GM12878 (cell line): ENCODE measurements at regions not wholly inside any gene's neighbourhood (a gene's known extent, or its start where the extent isn't known, plus 50 kb on each side); places are given as distances from the start of the nearest gene placed in this dataset.

Source experiments
- ATAC-seq: fragments of 200-7000 bp; cut with Tn5 transposase; 3 replicates; pipeline ENCODE4 v1.9.1; 2020; ENCODE audit warnings: mild to moderate bottlenecking, moderate library complexity
- BruUV-seq: library from RNA; stranded (reverse); fragments of 400-500 nt; replicated peaks from 2 replicates; lab custom pipeline; 2021; lab: Mats Ljungman, UMichigan
- CTCF ChIA-PET: fragments of 300-600 bp; sonication (Branson Sonifier 250); formaldehyde crosslinking; extraction: SDS; loops from one replicate; lab custom pipeline; 2021; ENCODE audit warnings: inconsistent platforms; lab: Yijun Ruan, JAX
- POLR2A ChIA-PET: fragments of 350-600 bp; formaldehyde crosslinking; extraction: SDS; loops from one replicate; lab custom pipeline; 2021; ENCODE audit warnings: inconsistent platforms; lab: Charles Lee
- RAD21 ChIA-PET: fragments of 300-600 bp; sonication (Branson Sonifier 250); formaldehyde crosslinking; loops from one replicate; lab custom pipeline; 2023; ENCODE audit warnings: antibody characterized with exemption; ENCODE audit not compliant: unreplicated experiment; lab: Charles Lee
- SMC1A ChIA-PET: fragments of 300-600 bp; sonication (Branson Sonifier 250); formaldehyde crosslinking; loops from one replicate; lab custom pipeline; 2023; ENCODE audit not compliant: unreplicated experiment, uncharacterized antibody; lab: Charles Lee
- DNase-seq: peaks from one replicate; pipeline ENCODE4 v3.0.0-alpha.2; 2011; ENCODE audit warnings: low read depth, low spot score
- FAIRE-seq: peaks from 3 replicates; lab custom pipeline; 2011; peaks lifted over from hg19 to GRCh38; lab: Jason Lieb, UNC
- H2AFZ ChIP-seq: 2 replicates; pipeline ENCODE4 v1.6.0; 2011; ENCODE audit warnings: low read depth, low read length, control low read depth; ENCODE audit not compliant: control insufficient read depth
- H3K27ac ChIP-seq: 2 replicates; pipeline ENCODE4 v1.5.1; 2011; ENCODE audit warnings: control low read depth; ENCODE audit not compliant: control insufficient read depth, insufficient read depth
- H3K27me3 ChIP-seq, 2 experiments: replicated peaks in 1 of 2; 2 replicates each; pipeline versions ENCODE4 v1.6.0 to v1.6.1; 2011; ENCODE audit warnings: low read length in 1 of 2; ENCODE audit not compliant: control insufficient read depth in 2 of 2, insufficient read depth in 2 of 2
- H3K36me3 ChIP-seq, 2 experiments: 2 replicates each; pipeline ENCODE4 v1.5.1; 2011; ENCODE audit warnings: low read length in 1 of 2; ENCODE audit not compliant: control insufficient read depth in 2 of 2, insufficient read depth in 2 of 2
- H3K4me1 ChIP-seq: 2 replicates; pipeline ENCODE4 v1.6.1; 2011; ENCODE audit warnings: mild to moderate bottlenecking, low read length, moderate library complexity, mixed read lengths; ENCODE audit not compliant: control insufficient read depth, insufficient read depth
- H3K4me2 ChIP-seq: 2 replicates; pipeline ENCODE4 v1.6.0; 2011; ENCODE audit warnings: control low read depth; ENCODE audit not compliant: control insufficient read depth, insufficient read depth
- H3K4me3 ChIP-seq: fragments of 200-600 bp; sonication (generic); 2 replicates; pipeline ENCODE4 v1.5.1; 2016
- H3K79me2 ChIP-seq: 2 replicates; pipeline ENCODE4 v1.6.0; 2011; ENCODE audit warnings: low read length; ENCODE audit not compliant: control insufficient read depth, insufficient read depth
- H3K9ac ChIP-seq: 2 replicates; pipeline ENCODE4 v1.8.0; 2011; ENCODE audit warnings: low read length, control low read depth, mixed read lengths; ENCODE audit not compliant: control insufficient read depth, insufficient read depth
- H3K9me3 ChIP-seq: replicated peaks from 3 replicates; pipeline ENCODE4 v1.5.1; 2011; ENCODE audit warnings: mild to moderate bottlenecking, low read length; ENCODE audit not compliant: control insufficient read depth, insufficient read depth
- H4K20me1 ChIP-seq: 2 replicates; pipeline ENCODE4 v1.6.0; 2011; ENCODE audit not compliant: control insufficient read depth, insufficient read depth
- CBX5 ChIP-seq: sonication (generic); IDR thresholded peaks from 2 replicates; pipeline ENCODE4 v1.6.1; 2016; ENCODE audit warnings: low read depth, moderate library complexity, mild to moderate bottlenecking, inconsistent platforms
- CHD2 ChIP-seq: IDR thresholded peaks from 2 replicates; pipeline ENCODE4 v1.6.1; 2011; ENCODE audit warnings: low read depth, low read length, improper control_type of control experiment, borderline replicate concordance
- FOXM1 ChIP-seq: IDR thresholded peaks from 2 replicates; pipeline ENCODE4 v1.6.1; 2012; ENCODE audit warnings: low read depth, mild to moderate bottlenecking, inconsistent platforms, low read length, moderate library complexity
- GATAD2B ChIP-seq: fragments of 450-650 bp; conservative IDR thresholded peaks from 2 replicates; pipeline ENCODE4 v1.6.1; 2017; ENCODE audit warnings: low read depth, mild to moderate bottlenecking, moderate library complexity
- PML ChIP-seq: IDR thresholded peaks from 2 replicates; pipeline ENCODE4 v1.6.1; 2012; ENCODE audit warnings: low read length, inconsistent platforms
- TBL1XR1 ChIP-seq: IDR thresholded peaks from 2 replicates; pipeline ENCODE4 v1.6.1; 2012; ENCODE audit warnings: low read depth, low read length, improper control_type of control experiment
- TCF7 ChIP-seq: IDR thresholded peaks from 2 replicates; pipeline ENCODE4 v1.6.1; 2014; ENCODE audit warnings: antibody characterized with exemption, borderline replicate concordance
- ZBED1 ChIP-seq: IDR thresholded peaks from 2 replicates; pipeline ENCODE4 v1.6.1; 2016; ENCODE audit warnings: borderline replicate concordance
- WGBS: methylation state at CpG from one replicate; pipeline ENCODE4 v1.1.6; 2016; ENCODE audit warnings: low lambda C conversion rate; ENCODE audit not compliant: insufficient replicate concordance, insufficient coverage; ENCODE audit errors: missing lambda C conversion rate; 5-methylcytosine and 5-hydroxymethylcytosine counted together
- in situ Hi-C: fragments of 300-500 bp; cut with MboI; formaldehyde crosslinking; loops from 9 replicates; pipeline ENCODE4 v1.14.3; 2018; ENCODE audit warnings: mixed read lengths
- intact Hi-C: fragments of 100-400 bp; cut with micrococcal nuclease; formaldehyde crosslinking; loops from one replicate; pipeline ENCODE4 v1.14.2; 2022; ENCODE audit not compliant: unreplicated experiment
- TF ChIP-seq, protein P1 (sequence below): fragments of 450-650 bp; IDR thresholded peaks from 2 replicates; pipeline ENCODE4 v1.6.1; 2017; ENCODE audit warnings: mild to moderate bottlenecking, low read depth, inconsistent platforms; ENCODE audit not compliant: poor library complexity, severe bottlenecking
- TF ChIP-seq, protein P2 (sequence below): IDR thresholded peaks from 2 replicates; pipeline ENCODE4 v1.6.1; 2012; ENCODE audit warnings: improper control_type of control experiment, low read depth, low read length; ENCODE audit not compliant: insufficient replicate concordance
- TF ChIP-seq, protein P3 (sequence below): IDR thresholded peaks from 2 replicates; pipeline ENCODE4 v1.6.1; 2012; ENCODE audit warnings: low read length, inconsistent platforms

DNA sequence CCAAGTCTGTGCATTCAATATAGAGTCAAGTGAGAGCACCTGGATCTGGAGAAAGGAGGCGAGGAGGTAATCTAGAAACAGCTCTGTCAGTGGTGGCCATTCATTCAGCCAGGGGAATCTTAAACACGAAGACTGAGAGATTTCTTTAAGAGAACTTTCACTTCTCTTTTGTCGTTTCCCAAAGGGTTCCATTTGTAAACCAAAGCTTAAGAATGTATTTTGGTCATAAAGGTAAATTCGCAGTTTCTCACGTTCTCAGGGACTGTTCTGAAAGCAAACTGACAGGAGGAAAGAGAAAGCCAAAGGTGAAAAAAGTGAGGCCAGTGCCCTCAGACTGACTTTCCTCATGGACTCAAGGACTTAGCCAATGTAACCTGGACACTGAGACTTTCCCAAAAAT lies 513.5 kb downstream of the CMPK2 start:
- CTCF ChIA-PET = interaction anchor here (1.8 to 2.5 kb wide), 3 partner anchors 10 to 420 kb away, joined by 5 to 16 read pairs (median 5); no protein-coding TSS in a partner anchor
- peak; percentile 94 for DNase-seq
- TF ChIP-seq TBL1XR1 = peak; percentile 88
- TF ChIP-seq GATAD2B = peak; percentile 85
- TF ChIP-seq PML = peak; percentile 33; the same call in 1 of the 2 replicates
- peak; percentile 60; the same call in 1 of the 2 replicates for TF ChIP-seq ZBED1
- TF ChIP-seq TCF7 = peak; percentile 44; the same call in 1 of the 2 replicates
- TF ChIP-seq, protein P1, sequence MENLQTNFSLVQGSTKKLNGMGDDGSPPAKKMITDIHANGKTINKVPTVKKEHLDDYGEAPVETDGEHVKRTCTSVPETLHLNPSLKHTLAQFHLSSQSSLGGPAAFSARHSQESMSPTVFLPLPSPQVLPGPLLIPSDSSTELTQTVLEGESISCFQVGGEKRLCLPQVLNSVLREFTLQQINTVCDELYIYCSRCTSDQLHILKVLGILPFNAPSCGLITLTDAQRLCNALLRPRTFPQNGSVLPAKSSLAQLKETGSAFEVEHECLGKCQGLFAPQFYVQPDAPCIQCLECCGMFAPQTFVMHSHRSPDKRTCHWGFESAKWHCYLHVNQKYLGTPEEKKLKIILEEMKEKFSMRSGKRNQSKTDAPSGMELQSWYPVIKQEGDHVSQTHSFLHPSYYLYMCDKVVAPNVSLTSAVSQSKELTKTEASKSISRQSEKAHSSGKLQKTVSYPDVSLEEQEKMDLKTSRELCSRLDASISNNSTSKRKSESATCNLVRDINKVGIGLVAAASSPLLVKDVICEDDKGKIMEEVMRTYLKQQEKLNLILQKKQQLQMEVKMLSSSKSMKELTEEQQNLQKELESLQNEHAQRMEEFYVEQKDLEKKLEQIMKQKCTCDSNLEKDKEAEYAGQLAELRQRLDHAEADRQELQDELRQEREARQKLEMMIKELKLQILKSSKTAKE = peak; percentile 80
- TF ChIP-seq CHD2 = peak; percentile 54; the same call in 1 of the 2 replicates
- peak; percentile 94 for TF ChIP-seq CBX5
- TF ChIP-seq FOXM1 = 0 out of 2 replicates have a peak, but pooled peaks have one; percentile 70
- TF ChIP-seq, protein P2, sequence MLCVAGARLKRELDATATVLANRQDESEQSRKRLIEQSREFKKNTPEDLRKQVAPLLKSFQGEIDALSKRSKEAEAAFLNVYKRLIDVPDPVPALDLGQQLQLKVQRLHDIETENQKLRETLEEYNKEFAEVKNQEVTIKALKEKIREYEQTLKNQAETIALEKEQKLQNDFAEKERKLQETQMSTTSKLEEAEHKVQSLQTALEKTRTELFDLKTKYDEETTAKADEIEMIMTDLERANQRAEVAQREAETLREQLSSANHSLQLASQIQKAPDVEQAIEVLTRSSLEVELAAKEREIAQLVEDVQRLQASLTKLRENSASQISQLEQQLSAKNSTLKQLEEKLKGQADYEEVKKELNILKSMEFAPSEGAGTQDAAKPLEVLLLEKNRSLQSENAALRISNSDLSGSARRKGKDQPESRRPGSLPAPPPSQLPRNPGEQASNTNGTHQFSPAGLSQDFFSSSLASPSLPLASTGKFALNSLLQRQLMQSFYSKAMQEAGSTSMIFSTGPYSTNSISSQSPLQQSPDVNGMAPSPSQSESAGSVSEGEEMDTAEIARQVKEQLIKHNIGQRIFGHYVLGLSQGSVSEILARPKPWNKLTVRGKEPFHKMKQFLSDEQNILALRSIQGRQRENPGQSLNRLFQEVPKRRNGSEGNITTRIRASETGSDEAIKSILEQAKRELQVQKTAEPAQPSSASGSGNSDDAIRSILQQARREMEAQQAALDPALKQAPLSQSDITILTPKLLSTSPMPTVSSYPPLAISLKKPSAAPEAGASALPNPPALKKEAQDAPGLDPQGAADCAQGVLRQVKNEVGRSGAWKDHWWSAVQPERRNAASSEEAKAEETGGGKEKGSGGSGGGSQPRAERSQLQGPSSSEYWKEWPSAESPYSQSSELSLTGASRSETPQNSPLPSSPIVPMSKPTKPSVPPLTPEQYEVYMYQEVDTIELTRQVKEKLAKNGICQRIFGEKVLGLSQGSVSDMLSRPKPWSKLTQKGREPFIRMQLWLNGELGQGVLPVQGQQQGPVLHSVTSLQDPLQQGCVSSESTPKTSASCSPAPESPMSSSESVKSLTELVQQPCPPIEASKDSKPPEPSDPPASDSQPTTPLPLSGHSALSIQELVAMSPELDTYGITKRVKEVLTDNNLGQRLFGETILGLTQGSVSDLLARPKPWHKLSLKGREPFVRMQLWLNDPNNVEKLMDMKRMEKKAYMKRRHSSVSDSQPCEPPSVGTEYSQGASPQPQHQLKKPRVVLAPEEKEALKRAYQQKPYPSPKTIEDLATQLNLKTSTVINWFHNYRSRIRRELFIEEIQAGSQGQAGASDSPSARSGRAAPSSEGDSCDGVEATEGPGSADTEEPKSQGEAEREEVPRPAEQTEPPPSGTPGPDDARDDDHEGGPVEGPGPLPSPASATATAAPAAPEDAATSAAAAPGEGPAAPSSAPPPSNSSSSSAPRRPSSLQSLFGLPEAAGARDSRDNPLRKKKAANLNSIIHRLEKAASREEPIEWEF = peak; percentile 91
- TF ChIP-seq, protein P3, sequence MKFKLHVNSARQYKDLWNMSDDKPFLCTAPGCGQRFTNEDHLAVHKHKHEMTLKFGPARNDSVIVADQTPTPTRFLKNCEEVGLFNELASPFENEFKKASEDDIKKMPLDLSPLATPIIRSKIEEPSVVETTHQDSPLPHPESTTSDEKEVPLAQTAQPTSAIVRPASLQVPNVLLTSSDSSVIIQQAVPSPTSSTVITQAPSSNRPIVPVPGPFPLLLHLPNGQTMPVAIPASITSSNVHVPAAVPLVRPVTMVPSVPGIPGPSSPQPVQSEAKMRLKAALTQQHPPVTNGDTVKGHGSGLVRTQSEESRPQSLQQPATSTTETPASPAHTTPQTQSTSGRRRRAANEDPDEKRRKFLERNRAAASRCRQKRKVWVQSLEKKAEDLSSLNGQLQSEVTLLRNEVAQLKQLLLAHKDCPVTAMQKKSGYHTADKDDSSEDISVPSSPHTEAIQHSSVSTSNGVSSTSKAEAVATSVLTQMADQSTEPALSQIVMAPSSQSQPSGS = peak; percentile 90

More for the DNA sequence above, 513.5 kb downstream of the CMPK2 start:
- POLR2A ChIA-PET = interaction anchor here (1.0 kb wide), 1 partner anchor 10 kb away, joined by 3 read pairs; no protein-coding TSS in a partner anchor
- intact Hi-C loops = loop anchor here (2.0 to 10.0 kb wide), 3 partner anchors 127 to 703 kb away; no protein-coding TSS in a partner anchor
- peak overlapping the region; percentile 53 for H2AFZ ChIP-seq
- FAIRE-seq (peak; percentile 52), ATAC-seq (peak; percentile 88)
- RAD21 ChIA-PET = interaction anchor here (0.8 to 3.2 kb wide), 7 partner anchors 9 to 129 kb away, joined by 3 to 45 read pairs (median 3); no protein-coding TSS in a partner anchor
- in situ Hi-C loops = no loop called here
- SMC1A ChIA-PET = interaction anchor here (0.6 to 2.5 kb wide), 5 partner anchors 9 to 116 kb away, joined by 3 to 53 read pairs (median 3); no protein-coding TSS in a partner anchor
- no TSS peak for BruUV-seq
- peak overlapping the region; percentile 86 for H3K27ac ChIP-seq
- no peaks in the 10 kb centered on the region for H3K27me3 ChIP-seq
- no peaks in the 10 kb centered on the region for H4K20me1 ChIP-seq
- H3K4me2 ChIP-seq = peak overlapping the region; percentile 68; the same call in 1 of the 2 replicates
- H3K36me3 ChIP-seq = no peaks in the 10 kb centered on the region
- no peak overlapping the region for H3K4me3 ChIP-seq
- H3K79me2 ChIP-seq = no peaks in the 10 kb centered on the region
- 0% methylated on average over 5 of the region's 5 CpGs for WGBS
- peaks cover 12% of the 10 kb centered on the region for H3K9me3 ChIP-seq
- peak overlapping the region; percentile 54; the same call in 1 of the 2 replicates for H3K9ac ChIP-seq
- H3K4me1 ChIP-seq = peaks cover 33% of the 10 kb centered on the region
